H1 (cell line): ENCODE measurements at regions not wholly inside any gene's neighbourhood (a gene's known extent, or its start where the extent isn't known, plus 50 kb on each side); places are given as distances from the start of the nearest gene placed in this dataset.

Experiments used
- CTCF ChIA-PET: fragments of 300-600 bp; sonication (Branson Sonifier 250); formaldehyde crosslinking; loops from one replicate; lab custom pipeline; 2021; ENCODE audit not compliant: partially characterized antibody; lab: Charles Lee
- POLR2A ChIA-PET: fragments of 300-600 bp; sonication (Branson Sonifier 250); formaldehyde crosslinking; loops from one replicate; lab custom pipeline; 2021; ENCODE audit warnings: inconsistent platforms; ENCODE audit not compliant: partially characterized antibody; lab: Charles Lee
- DNase-seq, 2 experiments: peaks; one replicate each; pipeline versions ENCODE4 v3.0.0 to v3.0.0-alpha.2; 2010 to 2022; ENCODE audit warnings: low spot score in 2 of 2, low read depth in 1 of 2, mixed read lengths in 1 of 2
- FAIRE-seq: peaks from 2 replicates; lab custom pipeline; 2011; peaks lifted over from hg19 to GRCh38; lab: Jason Lieb, UNC
- H2AFZ ChIP-seq: 2 replicates; pipeline ENCODE4 v1.8.1; 2012; ENCODE audit warnings: low read length, inconsistent platforms
- H2AK5ac ChIP-seq: 2 replicates; pipeline ENCODE4 v1.6.1; 2013; ENCODE audit warnings: low read depth, low read length
- H2BK120ac ChIP-seq: replicated peaks from 2 replicates; pipeline ENCODE3; 2013; ENCODE audit warnings: low read depth, low read length, inconsistent platforms
- H2BK12ac ChIP-seq: 2 replicates; pipeline ENCODE4 v1.6.1; 2013; ENCODE audit warnings: low read depth, low read length
- H2BK15ac ChIP-seq: 2 replicates; pipeline ENCODE4 v1.6.1; 2013; ENCODE audit warnings: low read length
- H2BK20ac ChIP-seq: 2 replicates; pipeline ENCODE4 v1.6.1; 2013; ENCODE audit warnings: low read length
- H2BK5ac ChIP-seq: 2 replicates; pipeline ENCODE4 v1.6.1; 2013; ENCODE audit warnings: low read depth, low read length
- H3K14ac ChIP-seq: 2 replicates; pipeline ENCODE4 v1.6.1; 2013; ENCODE audit warnings: inconsistent platforms; ENCODE audit not compliant: insufficient read length
- H3K18ac ChIP-seq: 2 replicates; pipeline ENCODE4 v1.6.1; 2013; ENCODE audit warnings: low read length; ENCODE audit errors: extremely low read depth
- H3K23ac ChIP-seq: 2 replicates; pipeline ENCODE4 v1.6.1; 2013; ENCODE audit warnings: inconsistent platforms; ENCODE audit not compliant: insufficient read length
- H3K23me2 ChIP-seq: 2 replicates; pipeline ENCODE4 v1.6.1; 2013; ENCODE audit warnings: low read depth, low read length
- H3K27ac ChIP-seq: 2 replicates; pipeline ENCODE4 v1.6.1; 2011; ENCODE audit warnings: low read depth, low read length, inconsistent platforms
- H3K27me3 ChIP-seq, 4 experiments: replicated peaks in 1 of 4; 1 replicate in 1 of 4; 2 replicates in 3 of 4; pipeline versions ENCODE4 v1.6.1 to v1.8.1; 2011 to 2013; ENCODE audit warnings: low read length in 3 of 4, mild to moderate bottlenecking in 3 of 4, inconsistent platforms in 2 of 4, mixed read lengths in 2 of 4, moderate library complexity in 1 of 4; ENCODE audit not compliant: control insufficient read depth in 3 of 4, insufficient read depth in 3 of 4; ENCODE audit errors: extremely low read depth in 1 of 4
- H3K36me3 ChIP-seq, 4 experiments: 2 replicates each; pipeline versions ENCODE4 v1.6.1 to v1.8.1; 2011 to 2013; ENCODE audit warnings: mild to moderate bottlenecking in 4 of 4, low read length in 3 of 4, moderate library complexity in 2 of 4, control low read depth in 1 of 4, inconsistent platforms in 1 of 4; ENCODE audit not compliant: insufficient read depth in 4 of 4, control insufficient read depth in 2 of 4
- H3K4ac ChIP-seq: replicated peaks from 2 replicates; pipeline ENCODE3; 2013; ENCODE audit warnings: low read length, low read depth, mixed read lengths, inconsistent platforms; ENCODE audit not compliant: insufficient read length
- H3K4me1 ChIP-seq, 4 experiments: replicated peaks in 1 of 4; 1 replicate in 1 of 4; 2 replicates in 3 of 4; pipeline versions ENCODE4 v1.6.1 to v1.8.1; 2011 to 2013; ENCODE audit warnings: low read length in 3 of 4, inconsistent platforms in 2 of 4, mixed read lengths in 1 of 4; ENCODE audit not compliant: insufficient read depth in 4 of 4, control insufficient read depth in 3 of 4
- H3K4me2 ChIP-seq, 2 experiments: 2 replicates each; pipeline versions ENCODE4 v1.6.1 to v1.8.1; 2011 to 2013; ENCODE audit warnings: low read depth in 2 of 2, low read length in 2 of 2, control low read depth in 1 of 2, inconsistent platforms in 1 of 2, mild to moderate bottlenecking in 1 of 2; ENCODE audit not compliant: insufficient read depth in 1 of 2
- H3K4me3 ChIP-seq, 4 experiments: fragments of 200-600, 300-600 bp in 1 of 4; sonication (generic), shearing (Covaris generic), sonication (Bioruptor Twin) in 1 of 4; 2 replicates each; pipeline versions ENCODE4 v1.5.1 to v1.8.1; 2011 to 2016; ENCODE audit warnings: low read length in 4 of 4, low read depth in 3 of 4, control low read depth in 2 of 4, inconsistent platforms in 2 of 4, mild to moderate bottlenecking in 2 of 4, mixed read lengths in 1 of 4, moderate library complexity in 1 of 4; ENCODE audit not compliant: insufficient read depth in 2 of 4; ENCODE audit errors: extremely low read depth in 1 of 4
- H3K56ac ChIP-seq: replicated peaks from 2 replicates; pipeline ENCODE3; 2013; ENCODE audit warnings: low read depth, mild to moderate bottlenecking, mixed read lengths, low read length, inconsistent platforms; ENCODE audit not compliant: insufficient read length
- H3K79me1 ChIP-seq: 2 replicates; pipeline ENCODE4 v1.6.1; 2013; ENCODE audit warnings: low read depth, low read length, control low read depth
- H3K79me2 ChIP-seq, 2 experiments: 2 replicates each; pipeline versions ENCODE4 v1.6.1 to v1.8.1; 2012 to 2013; ENCODE audit warnings: low read length in 2 of 2, mild to moderate bottlenecking in 2 of 2, inconsistent platforms in 1 of 2; ENCODE audit not compliant: insufficient read depth in 2 of 2, control insufficient read depth in 1 of 2
- H3K9ac ChIP-seq, 4 experiments: replicated peaks in 1 of 4; 1 replicate in 1 of 4; 2 replicates in 3 of 4; pipeline versions ENCODE4 v1.6.1 to v1.8.1; 2011 to 2013; ENCODE audit warnings: low read depth in 3 of 4, low read length in 3 of 4, control low read depth in 2 of 4, mild to moderate bottlenecking in 2 of 4, moderate library complexity in 2 of 4, inconsistent platforms in 1 of 4; ENCODE audit errors: extremely low read depth in 1 of 4
- H3K9me3 ChIP-seq, 2 experiments: 2 replicates each; pipeline versions ENCODE4 v1.6.1 to v1.8.1; 2012 to 2013; ENCODE audit warnings: mild to moderate bottlenecking in 2 of 2, moderate library complexity in 2 of 2, control low read depth in 1 of 2, inconsistent platforms in 1 of 2, low read depth in 1 of 2, low read length in 1 of 2, mixed read lengths in 1 of 2; ENCODE audit not compliant: insufficient read depth in 2 of 2
- H4K20me1 ChIP-seq, 2 experiments: replicated peaks in 1 of 2; 2 replicates each; pipeline versions ENCODE3 to v1.8.1; 2011 to 2013; ENCODE audit warnings: inconsistent platforms in 2 of 2, low read length in 2 of 2, mild to moderate bottlenecking in 1 of 2; ENCODE audit not compliant: insufficient read depth in 2 of 2, control insufficient read depth in 1 of 2
- H4K5ac ChIP-seq: 2 replicates; pipeline ENCODE4 v1.6.1; 2013; ENCODE audit warnings: low read length, low read depth, mixed read lengths, inconsistent platforms; ENCODE audit not compliant: insufficient read length
- H4K8ac ChIP-seq: 2 replicates; pipeline ENCODE4 v1.8.0; 2013; ENCODE audit warnings: mild to moderate bottlenecking, moderate library complexity, low read length, inconsistent platforms; ENCODE audit not compliant: insufficient read depth; ENCODE audit errors: extremely low read depth
- H4K91ac ChIP-seq: replicated peaks from 2 replicates; pipeline ENCODE3; 2013; ENCODE audit warnings: low read length, mixed read lengths, inconsistent platforms; ENCODE audit not compliant: insufficient read length
- JUND ChIP-seq: IDR thresholded peaks from 2 replicates; pipeline ENCODE4 v1.6.1; 2011; ENCODE audit warnings: mild to moderate bottlenecking, improper control_type of control experiment, low read length
- WGBS, 2 experiments: shearing (Covaris generic) in 1 of 2; methylation state at CpG; one replicate each; pipeline versions ENCODE4 v1.1.6 to v1.1.7; 2013 to 2015; ENCODE audit warnings: low lambda C conversion rate in 2 of 2, mixed read lengths in 2 of 2, inconsistent platforms in 1 of 2, low coverage in 1 of 2, missing lambda C conversion rate in 1 of 2; ENCODE audit not compliant: insufficient replicate concordance in 2 of 2, insufficient coverage in 1 of 2, insufficient read length in 1 of 2; ENCODE audit errors: extremely low coverage in 1 of 2, missing lambda C conversion rate in 1 of 2; 5-methylcytosine and 5-hydroxymethylcytosine counted together

DNA sequence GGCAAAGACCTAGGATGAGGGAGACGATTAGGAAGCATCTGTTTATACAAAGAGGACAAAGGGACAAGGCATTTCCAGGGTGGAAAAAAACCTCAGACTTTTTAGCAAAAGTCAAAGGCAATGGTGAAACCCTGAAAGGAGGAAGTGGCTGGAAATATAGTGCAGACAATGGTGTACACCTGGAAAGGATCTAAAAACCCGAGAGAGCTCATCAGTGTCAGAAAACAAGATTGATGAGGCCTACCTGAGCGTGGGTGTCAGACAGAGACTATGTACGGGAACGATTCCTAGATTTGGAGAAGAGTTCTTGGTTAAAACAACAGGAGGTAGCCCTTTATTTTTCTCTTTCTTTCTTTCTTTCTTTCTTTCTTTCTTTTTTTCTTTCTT is 68.8 kb upstream of the HUNK start:
- Histone ChIP-seq H3K4me1 (peaks cover 0 to 2% (median 0%) of the 10 kb centered on the region in 4 experiments; a peak in 1 of 7 replicates), H3K4me2 (no peak overlapping the region), H3K23ac (no peak overlapping the region), H3K23me2 (peaks cover 3% of the 10 kb centered on the region; the same call in 1 of the 2 replicates), H3K14ac (no peak overlapping the region), H4K5ac (no peak overlapping the region), H3K27ac (no peak overlapping the region), H2AK5ac (no peak overlapping the region), H3K36me3 (no peaks in the 10 kb centered on the region), H4K91ac (no peak overlapping the region), H4K20me1 (no peaks in the 10 kb centered on the region), H3K56ac (no peak overlapping the region), H4K8ac (no peak overlapping the region), H3K18ac (no peak overlapping the region), H2BK20ac (no peak overlapping the region), H3K4me3 (no peak overlapping the region), H3K4ac (no peak overlapping the region), H3K79me1 (no peaks in the 10 kb centered on the region), H3K9ac (no peak overlapping the region), H2BK5ac (no peak overlapping the region), H2AFZ (no peak overlapping the region), H2BK12ac (no peak overlapping the region), H2BK15ac (no peak overlapping the region), H3K79me2 (no peaks in the 10 kb centered on the region), H3K9me3 (no peaks in the 10 kb centered on the region), H3K27me3 (no peaks in the 10 kb centered on the region), H2BK120ac (no peak overlapping the region)
- FAIRE-seq = no peak
- ChIA-PET CTCF (no interaction called here), POLR2A (no interaction called here)
- no peak for DNase-seq
- WGBS, 2 experiments = 92% methylated on average over 5 of the region's 5 CpGs; no CpG with 5 or more reads in 1 of the 2 experiments
- TF ChIP-seq JUND = no peak
